Transverse colon (tissue), 4 donors: ENCODE measurements at regions not wholly inside any gene's neighbourhood (a gene's known extent, or its start where the extent isn't known, plus 50 kb on each side); places are given as distances from the start of the nearest gene placed in this dataset.
A peak's percentile ranks its signal among the peaks of the same experiment; 100 is the strongest.

Experiments
- DNase-seq: peaks from one replicate; pipeline ENCODE4 v3.0.0-alpha.2; 2019
- H3K27ac ChIP-seq, 4 donors: fragments of 200-600 bp; sonication (generic); 2 replicates each; pipeline ENCODE4 v1.5.1; 2016 to 2018; ENCODE audit warnings: inconsistent platforms in 4 of 4
- H3K27me3 ChIP-seq: fragments of 200-600 bp; sonication (generic); 2 replicates; pipeline ENCODE4 v1.5.1; 2017; ENCODE audit warnings: inconsistent platforms
- H3K36me3 ChIP-seq, 4 donors: fragments of 200-600 bp; sonication (generic); 2 replicates each; pipeline ENCODE4 v1.5.1; 2017 to 2019; ENCODE audit warnings: inconsistent platforms in 4 of 4
- H3K4me1 ChIP-seq, 4 donors: fragments of 200-600 bp; sonication (generic); 2 replicates each; pipeline ENCODE4 v1.5.1; 2017 to 2020; ENCODE audit warnings: inconsistent platforms in 4 of 4
- H3K4me3 ChIP-seq, 4 donors: fragments of 200-600 bp; sonication (generic); 1 replicate in 1 of 4; 2 replicates in 3 of 4; pipeline versions ENCODE4 v1.5.1 to v1.6.1; 2017 to 2019; ENCODE audit warnings: inconsistent platforms in 4 of 4
- H3K9me3 ChIP-seq, 2 donors: fragments of 200-600 bp; sonication (generic); 2 replicates each; pipeline ENCODE4 v1.5.1; 2017 to 2019; ENCODE audit warnings: inconsistent platforms in 2 of 2
- EP300 ChIP-seq: sonication (generic); formaldehyde crosslinking; IDR thresholded peaks from one replicate; pipeline ENCODE4 v1.6.1; 2017; ENCODE audit warnings: antibody characterized with exemption, low read depth
- POLR2A ChIP-seq: fragments of 450-650 bp; IDR thresholded peaks from one replicate; pipeline ENCODE4 v1.6.1; 2016; ENCODE audit warnings: antibody characterized with exemption, mild to moderate bottlenecking, moderate library complexity
- POLR2AphosphoS5 ChIP-seq, 3 donors: sonication (generic); formaldehyde crosslinking; IDR thresholded peaks; one replicate each; pipeline ENCODE4 v1.6.1; 2016; ENCODE audit warnings: antibody characterized with exemption in 3 of 3
- WGBS, 2 donors: methylation state at CpG; one replicate each; pipeline ENCODE4 v1.1.5; 2018; ENCODE audit warnings: low coverage in 1 of 2; 5-methylcytosine and 5-hydroxymethylcytosine counted together
- in situ Hi-C, 4 donors: fragments of 200-750 bp; cut with MboI; loops; one replicate each; pipeline versions ENCODE4 v1.15.0 to v1.15.1; 2017; ENCODE audit warnings: low sequenced_read_pairs in 3 of 4, low pct_ligation_motif_present in 1 of 4, low pct_unique_long_range_greater_than_20kb in 1 of 4
- intact Hi-C: fragments of 100-400 bp; cut with DNase I; formaldehyde crosslinking; loops from one replicate; pipeline ENCODE4 v1.15.1; 2023; ENCODE audit warnings: low total_unique reads
- TF ChIP-seq, protein P1 (sequence below), 5 experiments: fragments of 200-600 bp in 3 of 5; fragments of 450-650 bp in 2 of 5; sonication (generic) in 3 of 5; IDR thresholded peaks; 1 replicate in 2 of 5; 2 replicates in 3 of 5; pipeline ENCODE4 v1.5.1; 2016 to 2017; ENCODE audit warnings: antibody characterized with exemption in 5 of 5, inconsistent platforms in 3 of 5, mild to moderate bottlenecking in 2 of 5, moderate library complexity in 1 of 5

DNA sequence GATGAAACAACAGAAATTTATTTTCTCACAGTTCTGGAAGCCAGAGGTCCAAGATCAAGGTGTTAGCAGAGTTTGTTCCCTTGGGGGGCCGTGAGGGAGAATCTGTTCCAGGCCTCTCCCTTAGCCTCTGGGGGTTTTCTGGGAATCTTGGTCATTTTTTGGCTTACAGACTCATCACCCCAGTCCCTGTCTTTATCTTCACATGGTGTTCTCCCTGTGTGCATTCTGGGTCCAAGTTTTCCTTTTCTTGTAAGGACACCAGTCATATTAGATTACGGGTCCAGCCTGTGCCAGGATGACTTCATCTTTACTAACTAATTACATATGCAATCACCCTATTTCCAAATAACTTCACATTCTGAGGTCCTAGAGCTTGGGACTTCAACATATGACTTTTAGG is 292.5 kb upstream of the TRIB2 start:
- H3K4me1 ChIP-seq: no peaks in the 10 kb centered on the region
- no peak for DNase-seq
- no peaks in the 10 kb centered on the region for H3K27me3 ChIP-seq
- no peaks in the 10 kb centered on the region for H3K9me3 ChIP-seq
- no peaks in the 10 kb centered on the region for H3K36me3 ChIP-seq
- in situ Hi-C loops: loop anchor here in 1 of 4 donors (25.0 kb wide), 1 partner anchor 588 kb away; no protein-coding TSS in a partner anchor
- TF ChIP-seq, protein P1, sequence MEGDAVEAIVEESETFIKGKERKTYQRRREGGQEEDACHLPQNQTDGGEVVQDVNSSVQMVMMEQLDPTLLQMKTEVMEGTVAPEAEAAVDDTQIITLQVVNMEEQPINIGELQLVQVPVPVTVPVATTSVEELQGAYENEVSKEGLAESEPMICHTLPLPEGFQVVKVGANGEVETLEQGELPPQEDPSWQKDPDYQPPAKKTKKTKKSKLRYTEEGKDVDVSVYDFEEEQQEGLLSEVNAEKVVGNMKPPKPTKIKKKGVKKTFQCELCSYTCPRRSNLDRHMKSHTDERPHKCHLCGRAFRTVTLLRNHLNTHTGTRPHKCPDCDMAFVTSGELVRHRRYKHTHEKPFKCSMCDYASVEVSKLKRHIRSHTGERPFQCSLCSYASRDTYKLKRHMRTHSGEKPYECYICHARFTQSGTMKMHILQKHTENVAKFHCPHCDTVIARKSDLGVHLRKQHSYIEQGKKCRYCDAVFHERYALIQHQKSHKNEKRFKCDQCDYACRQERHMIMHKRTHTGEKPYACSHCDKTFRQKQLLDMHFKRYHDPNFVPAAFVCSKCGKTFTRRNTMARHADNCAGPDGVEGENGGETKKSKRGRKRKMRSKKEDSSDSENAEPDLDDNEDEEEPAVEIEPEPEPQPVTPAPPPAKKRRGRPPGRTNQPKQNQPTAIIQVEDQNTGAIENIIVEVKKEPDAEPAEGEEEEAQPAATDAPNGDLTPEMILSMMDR (IDR thresholded peaks at IDR 0.05): no peak
- WGBS, 2 donors: 95 to 98% methylated on average over 2 of the region's 2 CpGs
- no peak overlapping the region for H3K4me3 ChIP-seq
- no peak overlapping the region for H3K27ac ChIP-seq
- intact Hi-C loops: no loop called here

DNA sequence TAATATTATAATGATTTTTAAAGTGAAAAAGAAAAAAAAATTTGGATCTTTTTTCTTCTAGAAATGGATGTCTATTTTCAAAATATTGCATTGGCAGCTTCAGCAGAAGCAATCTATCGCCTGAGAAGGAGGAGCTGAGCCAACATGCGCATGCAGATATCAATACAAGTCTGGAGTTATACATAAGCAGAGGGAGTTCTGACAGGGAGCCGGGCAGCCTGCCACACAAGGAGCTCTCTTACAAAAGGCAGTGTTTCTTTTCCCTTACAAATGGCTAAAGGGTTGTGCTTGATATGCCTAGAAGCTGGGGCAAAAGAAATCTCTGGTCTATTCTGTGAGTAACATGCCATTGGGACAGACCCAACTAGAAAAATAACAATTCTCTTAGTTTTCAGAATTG is 291.9 kb upstream of the TRIB2 start:
- intact Hi-C loops: no loop called here
- peak; percentile 16 for DNase-seq
- no peak for TF ChIP-seq EP300
- no peak for TF ChIP-seq POLR2A
- Histone ChIP-seq H3K9me3 (no peaks in the 10 kb centered on the region), H3K27ac (no peak overlapping the region), H3K27me3 (no peaks in the 10 kb centered on the region), H3K36me3 (no peaks in the 10 kb centered on the region), H3K4me1 (no peaks in the 10 kb centered on the region), H3K4me3 (no peak overlapping the region)
- in situ Hi-C loops: loop anchor here in 1 of 4 donors (25.0 kb wide), 1 partner anchor 587 kb away; no protein-coding TSS in a partner anchor
- WGBS, 2 donors: 82 to 91% methylated on average over 2 to 3 of the region's 3 CpGs

DNA sequence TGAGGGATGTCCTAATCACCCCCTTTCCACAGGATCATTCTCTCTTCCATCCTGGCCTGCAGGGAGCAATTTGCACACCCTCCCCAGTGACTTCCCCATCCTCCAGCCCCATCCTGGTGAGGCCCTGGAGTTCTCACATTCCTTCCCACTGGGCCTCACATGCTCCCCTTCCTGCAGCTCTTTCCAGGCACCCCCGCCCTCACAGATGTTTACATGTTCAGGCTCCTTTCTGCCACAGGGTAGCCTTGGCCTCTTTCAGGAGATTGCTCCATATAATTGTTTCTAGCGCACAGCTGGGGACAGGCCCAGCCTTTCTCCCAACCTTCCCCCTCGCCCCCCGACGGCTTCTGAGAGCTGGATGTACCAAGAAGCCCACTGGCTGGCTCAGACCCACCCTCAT is 288.4 kb upstream of the TRIB2 start:
- Histone ChIP-seq H3K4me1 (peaks cover 0 to 6% (median 0%) of the 10 kb centered on the region in 4 donors), H3K9me3 (no peaks in the 10 kb centered on the region), H3K36me3 (no peaks in the 10 kb centered on the region), H3K27me3 (no peaks in the 10 kb centered on the region), H3K4me3 (no peak overlapping the region), H3K27ac (peak overlapping the region in 3 of 4 donors; percentile 36 to 51 (median 44))
- no peak for DNase-seq
- in situ Hi-C loops (no loop called here), intact Hi-C loops (no loop called here)
- WGBS, 2 donors: 80 to 82% methylated on average over 1 to 5 of the region's 5 CpGs
- TF ChIP-seq POLR2A: no peak
- no peak for TF ChIP-seq EP300
- TF ChIP-seq, protein P1 (IDR thresholded peaks at IDR 0.05): no peak
- no peak for TF ChIP-seq POLR2AphosphoS5 (IDR thresholded peaks at IDR 0.05)

DNA sequence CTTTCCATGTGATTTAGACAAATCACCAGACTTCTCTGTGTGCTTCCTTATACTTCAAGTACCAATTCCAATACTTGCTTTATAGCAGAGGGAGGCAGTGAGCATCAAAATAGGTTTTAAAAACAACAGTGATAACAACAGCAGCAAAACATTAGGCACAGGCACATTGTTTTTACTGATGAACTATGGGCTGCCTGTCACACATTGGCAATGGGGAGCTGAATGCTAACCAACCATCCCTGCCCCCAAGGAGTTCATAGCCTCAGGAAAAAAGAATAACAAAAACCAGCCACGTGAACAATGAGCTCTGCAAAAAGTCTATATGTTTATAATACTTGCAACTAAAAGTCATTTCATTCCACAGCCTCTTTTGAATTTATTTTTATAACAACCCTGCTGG is 287.9 kb upstream of the TRIB2 start:
- TF ChIP-seq EP300 (no peak), POLR2AphosphoS5 (IDR thresholded peaks at IDR 0.05) (no peak)
- peak overlapping the region in 3 of 4 donors; percentile 36 to 51 (median 44) for H3K27ac ChIP-seq
- H3K4me1 ChIP-seq: peaks cover 0 to 6% (median 0%) of the 10 kb centered on the region in 4 donors
- H3K27me3 ChIP-seq: no peaks in the 10 kb centered on the region
- H3K9me3 ChIP-seq: no peaks in the 10 kb centered on the region
- H3K36me3 ChIP-seq: no peaks in the 10 kb centered on the region
- 47% methylated on average over 1 of the region's 1 CpG; no CpG with 5 or more reads in 1 of the 2 donors for WGBS, 2 donors
- in situ Hi-C loops (no loop called here), intact Hi-C loops (no loop called here)
- no peak overlapping the region for H3K4me3 ChIP-seq
- no peak for DNase-seq

DNA sequence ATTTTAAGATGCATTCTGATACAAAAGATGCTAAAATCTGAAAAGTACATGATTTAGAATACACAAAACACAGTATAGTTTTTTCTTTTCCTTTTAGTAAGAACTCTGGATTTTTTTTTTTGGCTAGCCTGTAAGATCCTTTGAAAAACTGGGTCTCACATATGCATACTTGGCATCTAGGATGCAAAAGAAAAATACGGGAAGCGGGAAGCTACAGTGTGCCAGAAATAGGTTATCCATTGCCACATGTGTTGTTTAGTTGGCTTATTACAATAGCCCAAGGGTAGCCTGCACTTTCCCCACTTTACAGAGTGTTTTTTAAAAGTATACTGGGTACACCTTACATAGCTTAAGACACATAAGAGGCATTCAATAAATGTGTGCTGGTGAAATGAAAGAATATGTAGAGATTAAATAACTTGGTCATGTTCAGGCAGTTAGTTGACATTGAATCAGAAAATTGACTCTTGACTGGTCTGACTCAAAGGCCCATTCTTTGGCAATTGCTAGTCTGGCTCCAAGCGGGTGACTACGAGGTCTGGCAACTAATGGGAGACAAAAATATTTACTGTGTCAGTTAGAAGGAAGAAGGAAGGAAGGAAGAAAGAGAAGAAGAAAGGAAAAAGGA is 286.8 kb upstream of the TRIB2 start:
- Histone ChIP-seq H3K4me1 (peaks cover 0 to 6% (median 0%) of the 10 kb centered on the region in 4 donors), H3K9me3 (no peaks in the 10 kb centered on the region), H3K4me3 (no peak overlapping the region), H3K36me3 (no peaks in the 10 kb centered on the region), H3K27me3 (no peaks in the 10 kb centered on the region), H3K27ac (peak overlapping the region; percentile 14 to 44 (median 22))
- in situ Hi-C loops: no loop called here
- TF ChIP-seq EP300 (no peak), POLR2A (no peak), POLR2AphosphoS5 (IDR thresholded peaks at IDR 0.05) (no peak)
- TF ChIP-seq, protein P1 (IDR thresholded peaks at IDR 0.05): no peak
- no peak for DNase-seq
- WGBS, 2 donors: 83 to 86% methylated on average over 2 to 4 of the region's 4 CpGs
- intact Hi-C loops: no loop called here
